CD4-positive, alpha-beta T cell treated with Interleukin-15 for 1 hour (primary cell): ENCODE measurements at regions not wholly inside any gene's neighbourhood (a gene's known extent, or its start where the extent isn't known, plus 50 kb on each side); places are given as distances from the start of the nearest gene placed in this dataset.
A peak's percentile ranks its signal among the peaks of the same experiment; 100 is the strongest.

Experiments
- DNase-seq: peaks from one replicate; pipeline ENCODE4 v3.0.0-alpha.2; 2020

DNA sequence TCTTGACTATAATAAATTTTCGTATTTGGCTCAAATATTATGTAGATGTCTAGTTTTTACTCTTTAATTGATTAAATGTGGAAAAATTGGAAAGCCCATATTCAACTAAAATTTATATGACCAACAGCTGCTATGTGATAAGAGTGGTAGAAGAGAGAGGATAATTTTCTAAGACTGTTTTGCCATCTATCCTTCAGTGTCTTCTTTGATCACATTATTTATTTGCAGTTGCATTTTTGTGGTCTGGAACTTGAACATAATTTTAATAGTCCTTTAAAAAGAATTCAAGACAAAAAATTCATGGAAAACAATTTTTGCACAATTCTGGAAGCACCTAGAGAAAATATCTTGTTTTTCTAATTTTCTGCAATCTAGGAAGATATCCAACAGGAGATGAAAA lies 213.3 kb upstream of the THBS1 start:
- no peak for DNase-seq

DNA sequence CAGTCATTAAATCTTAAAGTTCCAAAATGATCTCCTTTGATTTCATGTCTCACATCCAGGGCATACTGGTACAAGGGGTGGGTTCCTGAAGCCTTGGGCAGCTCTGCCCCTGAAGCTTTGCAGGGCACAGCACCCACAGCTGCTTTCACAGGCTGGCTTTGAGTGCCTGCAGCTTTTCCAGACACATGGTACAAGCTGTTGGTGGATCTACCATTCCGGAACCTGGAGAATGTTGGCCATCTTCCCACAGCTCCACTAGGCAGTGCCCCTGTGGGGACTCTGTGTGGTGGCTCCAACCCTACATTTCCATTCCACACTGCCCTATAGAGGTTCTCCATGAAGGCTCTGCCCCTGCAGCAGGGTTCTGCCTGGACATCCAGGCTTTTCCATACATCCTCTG lies 211.1 kb upstream of the THBS1 start:
- DNase-seq: no peak

DNA sequence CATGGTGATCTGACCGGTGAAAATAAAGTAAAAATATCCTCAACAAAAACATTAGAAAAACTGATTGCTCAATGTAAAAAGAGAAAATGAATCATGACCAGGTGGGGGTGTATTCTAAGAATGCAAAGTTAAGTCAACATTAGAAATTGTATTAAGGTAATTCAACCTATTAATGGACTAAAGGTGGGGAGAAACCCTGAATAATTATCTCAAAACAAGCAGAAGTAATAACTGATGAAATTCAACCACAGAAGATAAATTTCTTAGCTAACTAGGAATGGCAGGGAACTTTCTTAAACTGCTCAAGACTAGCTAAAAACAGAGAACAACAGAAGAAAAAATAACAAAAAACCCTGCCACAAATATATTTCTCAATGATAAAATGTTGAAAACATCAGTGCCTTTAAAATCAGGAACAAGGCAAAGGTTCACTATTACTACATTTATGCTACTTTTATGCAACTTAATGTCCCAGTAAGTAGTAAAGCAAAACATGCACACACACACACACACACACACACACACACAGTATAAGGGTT lies 204.4 kb upstream of the THBS1 start:
- DNase-seq: no peak

- no peak for DNase-seq
Measured at GRCh38 chr15:39381517-39381916, 199.4 kb upstream of the THBS1 start.

DNA sequence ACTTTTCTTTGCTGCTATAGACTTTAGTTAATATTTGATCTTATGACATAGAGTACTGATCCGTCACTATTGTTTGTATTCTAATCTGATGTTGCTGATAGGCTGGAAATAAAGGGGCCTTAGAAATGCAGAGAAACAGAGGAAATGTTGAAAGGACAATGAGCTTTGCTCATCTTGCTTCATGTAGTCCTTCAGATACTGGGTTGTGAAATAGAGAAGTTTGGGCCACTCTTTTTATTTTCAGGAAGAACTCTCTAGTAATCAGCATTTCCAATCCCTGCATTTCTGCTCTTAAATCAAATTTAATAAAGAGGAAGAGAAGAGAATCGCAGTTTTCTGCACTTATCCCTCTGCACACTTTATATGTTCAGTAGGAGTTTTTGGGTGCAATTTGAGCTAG lies 192.8 kb upstream of the THBS1 start:
- DNase-seq: no peak

DNA sequence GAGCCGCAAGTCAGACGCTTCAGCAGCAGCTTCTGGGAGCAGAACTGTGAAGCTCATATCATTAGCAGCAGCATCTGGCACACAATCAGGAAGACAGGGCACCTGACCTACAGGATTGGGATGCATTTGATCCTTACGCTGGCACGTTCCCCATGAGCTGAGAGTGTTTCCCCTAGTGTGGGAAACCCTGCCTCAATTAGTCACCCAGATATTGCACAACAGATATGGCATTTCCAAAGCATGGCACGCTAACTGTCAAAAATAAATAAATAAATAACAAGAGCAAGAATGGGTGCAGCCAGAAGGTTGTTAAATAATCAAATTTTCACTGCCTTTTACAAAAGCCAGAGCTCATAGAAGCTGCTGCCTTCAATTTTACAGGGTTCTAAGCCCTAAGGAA lies 189.6 kb upstream of the THBS1 start:
- DNase-seq: peak; percentile 27

DNA sequence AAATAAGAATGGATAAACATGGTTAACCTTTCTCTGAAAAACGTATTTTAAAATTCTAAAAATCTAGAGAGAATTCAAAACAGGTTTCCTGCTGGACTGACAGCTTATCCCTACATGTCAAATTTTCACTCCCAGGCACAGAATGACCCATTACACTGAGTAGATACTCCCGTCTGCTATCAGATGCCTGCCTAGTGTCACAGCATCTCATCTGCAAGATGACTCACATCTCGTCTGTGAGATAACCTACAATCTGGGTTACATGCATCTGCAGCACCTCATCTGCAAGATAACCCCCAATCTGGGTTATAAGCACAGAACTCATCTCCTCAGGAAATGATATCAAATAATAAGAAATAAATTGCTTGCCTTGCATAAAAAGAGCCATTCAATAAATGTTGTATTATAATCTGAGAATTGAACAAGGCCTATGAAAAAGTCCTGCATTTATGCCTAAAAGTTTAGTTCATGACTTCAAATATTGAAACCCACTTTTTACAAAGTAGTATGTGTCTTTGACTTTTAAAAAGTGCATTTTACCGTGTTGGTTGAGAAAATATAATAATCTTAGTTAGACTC lies 188.3 kb upstream of the THBS1 start:
- DNase-seq: no peak

- no peak for DNase-seq
Measured at GRCh38 chr15:39393575-39394335, 187.1 kb upstream of the THBS1 start.

DNA sequence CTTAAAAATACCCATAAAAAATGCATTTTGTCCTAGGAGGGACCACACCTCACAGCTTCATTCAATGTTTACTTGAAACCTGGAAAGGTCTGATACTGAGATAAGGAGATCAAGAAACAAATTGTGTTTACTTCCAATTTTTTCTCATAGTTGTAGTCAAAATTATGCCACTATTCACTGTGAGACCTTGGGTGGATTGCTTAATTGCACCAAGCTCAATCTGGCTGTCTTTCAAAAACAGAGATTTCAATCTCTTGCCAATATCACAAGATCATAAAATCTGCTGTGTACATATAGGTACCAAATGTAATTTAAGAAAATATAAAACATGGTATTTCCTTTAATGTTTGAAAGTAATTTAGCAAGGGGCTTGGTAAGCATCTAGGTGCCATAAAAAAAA lies 186.4 kb upstream of the THBS1 start:
- DNase-seq: no peak

DNA sequence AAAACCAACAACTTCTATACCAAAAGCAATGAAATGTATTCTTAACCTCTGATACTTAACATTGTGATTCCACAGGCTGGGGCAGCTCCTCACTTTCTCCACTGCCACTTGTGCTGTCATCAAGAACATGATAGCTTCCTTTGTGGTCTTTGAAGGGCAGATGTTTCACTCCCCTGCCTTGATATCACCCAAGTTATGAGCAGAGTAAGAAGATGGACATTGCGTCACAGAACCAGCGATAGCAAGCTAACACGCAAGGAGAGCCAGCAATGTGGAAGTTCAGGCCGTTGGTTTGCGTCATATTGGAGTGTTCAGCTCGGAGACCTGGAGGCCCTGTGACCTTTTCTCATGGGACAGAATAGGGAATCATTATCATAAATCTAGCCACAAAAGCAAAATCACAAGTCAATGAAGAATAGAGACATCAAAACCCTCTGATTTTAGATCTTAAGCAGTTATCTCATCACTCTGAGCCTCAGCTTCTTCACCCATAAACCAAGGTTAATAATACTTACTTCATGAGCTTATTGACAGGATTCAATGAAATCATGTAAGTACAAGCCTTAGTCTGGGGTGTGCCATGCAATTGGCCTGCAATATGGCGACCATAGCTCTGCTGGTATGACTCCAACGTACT lies 183.8 kb upstream of the THBS1 start:
- DNase-seq: peak; percentile 78

DNA sequence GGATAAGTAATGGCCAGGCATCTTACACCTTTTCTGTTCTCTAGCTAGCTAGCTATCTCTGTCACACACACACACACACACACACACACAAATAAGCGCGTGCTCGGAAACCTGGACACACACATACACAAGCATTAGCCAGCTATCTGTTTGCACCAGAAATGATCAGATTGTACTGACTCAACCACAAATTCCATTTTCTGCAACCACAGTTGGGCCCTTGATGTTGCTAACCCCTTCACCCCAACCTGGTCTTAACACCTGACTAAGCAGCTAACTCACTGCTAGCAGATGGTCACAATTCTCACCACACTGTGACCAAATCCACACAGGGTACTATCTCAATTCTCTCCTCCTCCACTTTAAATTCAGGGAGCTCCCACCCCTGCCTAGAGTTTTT lies 183.0 kb upstream of the THBS1 start:
- no peak for DNase-seq

DNA sequence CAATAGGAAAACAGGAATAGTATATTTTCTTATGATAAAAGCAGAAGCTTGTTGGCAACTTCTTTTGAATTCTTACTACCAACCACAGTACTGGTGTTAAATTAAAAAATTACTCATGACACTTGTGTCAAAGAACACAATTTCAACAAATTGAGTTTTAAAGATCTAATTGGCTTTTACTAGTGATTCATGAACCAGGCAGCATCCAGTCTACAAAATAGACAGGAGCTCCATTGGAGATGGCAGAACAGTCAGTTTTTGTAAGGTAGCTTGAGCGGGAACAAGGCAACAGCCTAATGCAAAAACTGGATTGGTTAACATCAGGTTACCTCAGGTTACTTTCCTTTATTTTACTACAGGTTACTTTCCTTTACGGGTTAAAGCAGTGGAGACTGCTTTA lies 181.3 kb upstream of the THBS1 start:
- DNase-seq: no peak

GRCh38 chr15:39400002-39400401 lies 180.9 kb upstream of the THBS1 start:
- DNase-seq: no peak

GRCh38 chr15:39400821-39401550 lies 179.9 kb upstream of the THBS1 start:
- DNase-seq: no peak

DNA sequence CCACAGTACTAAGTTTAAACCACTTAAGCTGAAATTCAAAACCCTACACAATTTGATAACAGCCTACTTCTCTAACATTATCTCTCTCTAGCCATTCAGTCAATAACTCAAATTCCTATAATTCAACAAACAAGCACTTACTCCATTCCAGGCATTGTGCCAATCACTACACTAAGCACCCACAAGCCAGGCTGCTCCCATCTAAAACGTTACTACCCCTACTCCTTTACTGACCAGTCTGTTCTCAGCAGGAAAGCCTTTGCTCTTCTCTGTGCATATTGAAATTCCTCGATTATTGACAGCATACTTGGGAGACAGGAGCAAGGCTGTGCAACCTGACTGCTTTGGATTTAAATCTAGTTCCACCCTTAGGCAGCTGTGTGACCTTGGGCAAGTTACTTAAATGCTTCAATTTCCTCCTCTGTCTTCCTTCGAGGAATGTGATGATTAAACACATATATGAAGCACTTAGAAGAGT lies 177.2 kb upstream of the THBS1 start:
- no peak for DNase-seq

DNA sequence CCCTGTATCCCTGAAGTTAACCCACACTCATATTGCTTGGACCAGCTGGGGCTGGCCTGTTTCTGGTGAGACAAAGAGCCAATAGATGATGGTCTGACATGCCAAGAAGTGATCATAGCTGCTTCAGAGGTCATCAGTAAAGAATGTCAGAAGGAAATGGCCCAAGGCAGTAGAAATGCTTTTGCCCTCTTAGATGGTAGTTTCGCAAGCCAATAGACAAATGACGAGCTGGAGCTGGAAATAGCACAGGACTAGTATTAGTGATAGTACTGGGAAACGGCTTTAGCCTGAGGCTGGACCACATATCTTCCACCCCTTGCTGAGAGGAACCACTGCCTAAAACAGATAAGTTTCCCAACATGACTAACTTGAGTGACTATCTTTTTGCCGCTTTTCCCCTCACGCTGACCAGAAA lies 176.1 kb upstream of the THBS1 start:
- DNase-seq: no peak

- no peak for DNase-seq
Measured at GRCh38 chr15:39406485-39406884, 174.4 kb upstream of the THBS1 start.

DNA sequence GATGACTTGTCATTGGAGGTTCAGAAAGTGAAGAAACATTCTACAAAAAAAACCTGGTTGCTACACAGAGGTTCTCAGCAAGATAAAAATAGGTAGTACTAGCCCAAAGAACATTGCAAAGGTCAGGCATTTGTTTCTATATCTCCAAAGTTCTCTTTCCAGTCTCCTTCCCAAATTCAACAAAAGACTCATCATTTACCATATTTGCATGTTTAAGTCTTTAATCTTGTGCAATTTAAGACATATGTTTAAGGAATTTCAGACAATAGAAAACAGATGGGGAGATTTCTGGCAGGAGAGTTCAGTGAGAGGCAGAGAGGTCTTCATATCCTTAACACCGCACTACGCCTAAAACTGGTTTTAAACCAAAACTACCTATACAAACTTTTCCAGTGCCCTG lies 173.8 kb upstream of the THBS1 start:
- DNase-seq: no peak

DNA sequence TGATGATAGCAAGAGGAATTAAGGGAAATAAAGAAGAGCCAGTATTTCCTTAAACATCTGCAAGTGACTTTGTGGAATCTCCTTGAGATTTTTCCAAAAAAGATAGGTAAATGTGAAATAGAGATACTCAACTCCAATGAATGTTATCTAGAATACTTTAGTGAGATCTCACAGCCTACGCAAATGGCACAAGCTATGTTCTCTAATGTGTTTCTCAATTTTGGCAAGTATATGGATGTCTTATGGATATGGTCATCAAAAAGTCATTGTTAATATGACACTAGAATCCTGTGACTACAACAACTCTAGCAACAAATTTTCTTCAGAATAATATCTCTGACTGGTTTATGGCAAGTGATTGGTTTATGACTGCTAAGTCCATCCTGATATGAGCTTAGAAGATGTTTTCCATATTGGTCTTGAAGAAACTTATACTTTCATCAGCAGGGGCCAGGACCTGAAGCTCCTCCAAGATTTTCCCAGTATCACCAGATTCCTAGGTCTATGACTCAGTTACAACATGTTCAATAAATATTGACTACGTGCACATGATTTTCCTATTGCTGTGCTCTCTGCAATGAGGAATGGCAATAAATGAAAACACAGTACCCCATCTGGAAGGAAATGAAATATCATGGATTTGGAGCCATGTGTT lies 170.9 kb upstream of the THBS1 start:
- DNase-seq: no peak

- peak; percentile 43 for DNase-seq
Measured at GRCh38 chr15:39411102-39411989, 169.5 kb upstream of the THBS1 start.

DNA sequence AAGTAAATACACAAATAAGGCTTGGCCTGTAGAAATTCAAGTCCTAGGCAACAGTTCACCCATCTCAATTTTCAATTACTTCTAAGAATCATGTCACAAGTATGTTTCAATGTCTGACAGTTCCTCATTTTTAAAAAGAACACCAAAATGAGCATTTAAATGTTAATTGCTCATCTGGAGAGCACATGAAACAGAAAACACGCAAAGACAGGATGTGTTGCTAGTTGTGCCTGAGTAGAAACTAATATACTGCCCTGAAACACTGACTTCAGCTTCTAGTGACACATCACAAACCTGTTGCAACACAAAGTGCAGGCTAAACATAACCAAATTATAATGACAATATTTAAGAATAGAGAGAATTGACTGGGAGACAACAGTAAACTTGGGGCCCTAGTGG lies 167.3 kb upstream of the THBS1 start:
- DNase-seq: no peak

DNA sequence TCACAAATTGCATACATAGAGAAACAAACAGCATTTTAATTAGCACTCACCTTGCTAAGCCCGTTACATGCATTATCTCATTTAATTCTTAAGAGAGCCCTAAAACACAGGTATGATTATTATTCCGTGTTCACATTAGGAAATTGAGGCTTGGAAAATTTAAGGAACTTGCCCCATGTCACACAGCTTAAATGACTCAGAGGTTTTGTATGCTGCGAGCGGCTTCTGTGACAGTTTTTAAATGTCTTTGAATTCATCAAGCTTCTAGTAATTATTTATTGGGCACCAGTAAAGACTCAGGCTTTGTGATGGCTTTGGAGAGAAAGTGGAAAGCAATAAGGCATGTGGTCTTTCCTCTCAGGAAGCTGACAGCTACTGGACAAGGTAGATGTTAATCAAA lies 166.7 kb upstream of the THBS1 start:
- DNase-seq: no peak
